Lung (tissue), 11 donors: ENCODE measurements at regions not wholly inside any gene's neighbourhood (a gene's known extent, or its start where the extent isn't known, plus 50 kb on each side); places are given as distances from the start of the nearest gene placed in this dataset.

Experiments
- ATAC-seq: fragments of 200-7000 bp; cut with Tn5 transposase; one replicate; pipeline ENCODE4 v1.9.1; 2020; ENCODE audit warnings: moderate number of reproducible peaks; ENCODE audit not compliant: insufficient read depth, low FRiP score
- DNase-seq, 3 donors: peaks; one replicate each; pipeline ENCODE4 v3.0.0-alpha.2; 2013 to 2017
- H3K27ac ChIP-seq, 2 donors: one replicate each; pipeline ENCODE4 v1.5.1; 2013; ENCODE audit warnings: mild to moderate bottlenecking in 2 of 2, moderate library complexity in 2 of 2, control low read depth in 1 of 2, inconsistent platforms in 1 of 2, low read depth in 1 of 2, low read length in 1 of 2
- H3K27me3 ChIP-seq, 3 donors: one replicate each; pipeline ENCODE4 v1.5.1; 2013; ENCODE audit warnings: low read length in 2 of 3; ENCODE audit not compliant: control insufficient read depth in 3 of 3, insufficient read depth in 3 of 3
- H3K36me3 ChIP-seq, 4 donors: one replicate each; pipeline ENCODE4 v1.5.1; 2013; ENCODE audit warnings: low read length in 4 of 4, mild to moderate bottlenecking in 1 of 4, moderate library complexity in 1 of 4; ENCODE audit not compliant: control insufficient read depth in 4 of 4, insufficient read depth in 4 of 4
- H3K4me1 ChIP-seq, 5 donors: one replicate each; pipeline ENCODE4 v1.5.1; 2013; ENCODE audit warnings: low read length in 5 of 5, mild to moderate bottlenecking in 2 of 5, moderate library complexity in 1 of 5; ENCODE audit not compliant: control insufficient read depth in 5 of 5, insufficient read depth in 5 of 5
- H3K4me3 ChIP-seq: one replicate; pipeline ENCODE4 v1.5.1; 2013; ENCODE audit warnings: mild to moderate bottlenecking, control low read depth, moderate library complexity
- H3K9ac ChIP-seq, 2 donors: one replicate each; pipeline ENCODE4 v1.5.1; 2013; ENCODE audit warnings: low read length in 2 of 2, control low read depth in 1 of 2; ENCODE audit not compliant: insufficient read depth in 1 of 2
- H3K9me3 ChIP-seq, 4 donors: one replicate each; pipeline ENCODE4 v1.5.1; 2013; ENCODE audit warnings: low read length in 3 of 4, mild to moderate bottlenecking in 1 of 4, moderate library complexity in 1 of 4; ENCODE audit not compliant: control insufficient read depth in 4 of 4, insufficient read depth in 3 of 4
- WGBS, 2 donors: extraction: QIAGEN DNeasy Blood & Tissue Kit; methylation state at CpG; one replicate each; pipeline ENCODE4 v1.1.7; 2013; 5-methylcytosine and 5-hydroxymethylcytosine counted together
- TF ChIP-seq, protein P1 (sequence below): IDR thresholded peaks from 2 replicates; pipeline ENCODE4 v1.5.1; 2012; ENCODE audit warnings: mild to moderate bottlenecking; ENCODE audit errors: control extremely low read depth, extremely low read depth
- donor health status: control.
- donor health status: control.
- donor health status: Bipolar disorder and iron deficiency.
- donor health status: healthy.
- donor health status: DM: yes; HTN: yes; CAD: no.

DNA sequence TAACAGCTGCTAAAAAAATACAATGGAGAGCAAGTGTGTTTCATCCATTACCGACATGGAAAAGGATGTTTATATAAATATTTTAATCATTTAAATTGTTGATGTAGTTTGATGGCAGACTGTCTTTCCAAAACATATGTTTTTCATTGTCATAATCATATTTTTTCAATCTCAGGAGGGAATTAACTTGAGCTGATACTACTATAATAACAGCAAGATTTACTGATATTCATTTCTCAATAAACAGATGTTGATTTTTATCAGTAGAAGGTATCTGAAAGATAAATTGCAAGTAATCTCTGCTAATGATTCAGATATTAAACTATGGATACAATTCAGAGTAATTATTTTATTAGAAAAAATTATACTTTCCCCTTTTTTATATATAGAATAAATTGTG lies 274.9 kb upstream of the TMEFF2 start:
- ATAC-seq (no peak), DNase-seq (no peak)
- Histone ChIP-seq H3K9me3 (peaks cover 0 to 6% (median 2%) of the 10 kb centered on the region in 4 donors), H3K36me3 (no peaks in the 10 kb centered on the region), H3K4me3 (no peak overlapping the region), H3K27ac (no peak overlapping the region), H3K4me1 (no peaks in the 10 kb centered on the region), H3K9ac (no peak overlapping the region), H3K27me3 (no peaks in the 10 kb centered on the region)
- TF ChIP-seq, protein P1, sequence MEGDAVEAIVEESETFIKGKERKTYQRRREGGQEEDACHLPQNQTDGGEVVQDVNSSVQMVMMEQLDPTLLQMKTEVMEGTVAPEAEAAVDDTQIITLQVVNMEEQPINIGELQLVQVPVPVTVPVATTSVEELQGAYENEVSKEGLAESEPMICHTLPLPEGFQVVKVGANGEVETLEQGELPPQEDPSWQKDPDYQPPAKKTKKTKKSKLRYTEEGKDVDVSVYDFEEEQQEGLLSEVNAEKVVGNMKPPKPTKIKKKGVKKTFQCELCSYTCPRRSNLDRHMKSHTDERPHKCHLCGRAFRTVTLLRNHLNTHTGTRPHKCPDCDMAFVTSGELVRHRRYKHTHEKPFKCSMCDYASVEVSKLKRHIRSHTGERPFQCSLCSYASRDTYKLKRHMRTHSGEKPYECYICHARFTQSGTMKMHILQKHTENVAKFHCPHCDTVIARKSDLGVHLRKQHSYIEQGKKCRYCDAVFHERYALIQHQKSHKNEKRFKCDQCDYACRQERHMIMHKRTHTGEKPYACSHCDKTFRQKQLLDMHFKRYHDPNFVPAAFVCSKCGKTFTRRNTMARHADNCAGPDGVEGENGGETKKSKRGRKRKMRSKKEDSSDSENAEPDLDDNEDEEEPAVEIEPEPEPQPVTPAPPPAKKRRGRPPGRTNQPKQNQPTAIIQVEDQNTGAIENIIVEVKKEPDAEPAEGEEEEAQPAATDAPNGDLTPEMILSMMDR: no peak
- WGBS, 2 donors: 69 to 76% methylated on average over 1 of the region's 1 CpG

DNA sequence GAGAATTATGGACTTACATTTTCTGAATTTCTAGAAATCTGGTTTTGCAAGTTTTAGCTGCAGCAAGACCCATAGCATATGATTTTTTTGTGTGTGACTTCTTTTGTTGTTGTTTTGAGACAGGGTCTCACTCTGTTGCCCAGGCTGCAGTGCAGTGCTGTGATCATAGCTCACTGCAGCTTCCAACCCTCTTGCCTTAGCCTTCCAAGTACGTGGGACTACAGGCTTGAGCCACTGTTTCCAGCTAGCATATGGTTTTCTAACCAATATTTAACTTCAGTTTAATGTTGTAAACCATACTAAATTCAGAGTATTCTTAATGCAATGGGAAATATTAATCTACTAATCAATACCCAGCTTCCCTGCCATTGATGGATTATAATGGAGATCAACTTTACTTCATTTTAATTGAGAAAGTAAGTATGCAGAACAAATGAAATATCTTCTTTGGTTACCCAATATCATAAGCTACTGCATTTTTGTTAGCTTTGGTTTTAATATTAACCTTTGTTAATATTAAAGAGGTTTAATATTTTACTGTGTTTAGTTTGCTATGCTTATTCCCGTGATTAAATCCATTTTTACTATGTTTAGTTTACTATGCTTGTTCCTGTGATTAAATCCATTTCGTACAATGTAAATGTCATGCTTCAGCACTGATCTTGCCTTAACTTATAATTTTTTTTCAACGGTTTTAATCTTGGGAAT lies 273.4 kb upstream of the TMEFF2 start:
- ATAC-seq (no peak), DNase-seq (peak in 1 of 3 donors; percentile 9)
- TF ChIP-seq, protein P1: no peak
- Histone ChIP-seq H3K4me1 (no peaks in the 10 kb centered on the region), H3K27ac (no peak overlapping the region), H3K9me3 (peaks cover 0 to 6% (median 1%) of the 10 kb centered on the region in 4 donors), H3K9ac (no peak overlapping the region), H3K27me3 (no peaks in the 10 kb centered on the region), H3K36me3 (no peaks in the 10 kb centered on the region), H3K4me3 (no peak overlapping the region)
- WGBS, 2 donors: 62 to 83% methylated on average over 4 of the region's 4 CpGs

DNA sequence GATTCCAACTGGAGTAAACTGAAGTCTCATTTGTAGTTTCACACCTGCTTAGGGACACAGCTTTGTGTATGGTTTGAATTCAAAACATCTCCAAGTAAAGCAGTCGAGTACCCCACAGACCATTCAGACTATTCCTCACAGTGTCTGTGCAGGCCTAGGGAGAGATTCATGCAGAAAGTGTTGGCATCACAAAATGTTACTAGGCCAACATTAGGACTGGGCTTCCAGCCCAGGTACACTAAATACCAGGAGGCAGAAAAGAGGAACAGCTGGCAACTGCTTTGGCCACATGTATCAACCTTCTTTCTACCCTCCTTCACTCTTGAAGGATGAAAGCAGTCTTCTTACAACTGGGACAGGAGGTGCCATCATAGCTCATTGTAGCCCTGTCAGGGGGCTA lies 270.4 kb upstream of the TMEFF2 start:
- no peak for DNase-seq
- Histone ChIP-seq H3K9me3 (no peaks in the 10 kb centered on the region), H3K4me1 (no peaks in the 10 kb centered on the region), H3K4me3 (no peak overlapping the region), H3K27me3 (no peaks in the 10 kb centered on the region), H3K36me3 (no peaks in the 10 kb centered on the region), H3K9ac (no peak overlapping the region), H3K27ac (no peak overlapping the region)
- WGBS, 2 donors: 65 to 79% methylated on average over 1 of the region's 1 CpG
- no peak for ATAC-seq
- TF ChIP-seq, protein P1: no peak

- DNase-seq (no peak), ATAC-seq (no peak)
- 95 to 97% methylated on average over 1 of the region's 1 CpG for WGBS, 2 donors
- TF ChIP-seq, protein P1: no peak
- Histone ChIP-seq H3K27ac (no peak overlapping the region), H3K4me3 (no peak overlapping the region), H3K9ac (no peak overlapping the region), H3K9me3 (no peaks in the 10 kb centered on the region), H3K4me1 (no peaks in the 10 kb centered on the region), H3K27me3 (no peaks in the 10 kb centered on the region), H3K36me3 (no peaks in the 10 kb centered on the region)
Observed at GRCh38 chr2:192459422-192459821, 264.7 kb upstream of the TMEFF2 start.
